Gastrocnemius medialis (tissue), 4 donors: ENCODE measurements at regions not wholly inside any gene's neighbourhood (a gene's known extent, or its start where the extent isn't known, plus 50 kb on each side); places are given as distances from the start of the nearest gene placed in this dataset.

Experiments
- POLR2A ChIP-seq, 2 donors: fragments of 450-650 bp; IDR thresholded peaks; one replicate each; pipeline ENCODE4 v1.6.1; 2017; ENCODE audit warnings: antibody characterized with exemption in 2 of 2, mild to moderate bottlenecking in 2 of 2, moderate library complexity in 2 of 2
- TF ChIP-seq, protein P1 (sequence below), 5 experiments: fragments of 450-650 bp in 3 of 5; fragments of 200-600 bp in 2 of 5; sonication (generic) in 2 of 5; IDR thresholded peaks in 4 of 5; conservative IDR thresholded peaks in 1 of 5; 1 replicate in 4 of 5; 2 replicates in 1 of 5; pipeline ENCODE4 v1.5.1; 2016 to 2019; ENCODE audit warnings: antibody characterized with exemption in 5 of 5, mild to moderate bottlenecking in 3 of 5, moderate library complexity in 3 of 5

GRCh38 chr18:61953641-61954040 is 60.8 kb upstream of the RNF152 start:
- TF ChIP-seq, protein P1, sequence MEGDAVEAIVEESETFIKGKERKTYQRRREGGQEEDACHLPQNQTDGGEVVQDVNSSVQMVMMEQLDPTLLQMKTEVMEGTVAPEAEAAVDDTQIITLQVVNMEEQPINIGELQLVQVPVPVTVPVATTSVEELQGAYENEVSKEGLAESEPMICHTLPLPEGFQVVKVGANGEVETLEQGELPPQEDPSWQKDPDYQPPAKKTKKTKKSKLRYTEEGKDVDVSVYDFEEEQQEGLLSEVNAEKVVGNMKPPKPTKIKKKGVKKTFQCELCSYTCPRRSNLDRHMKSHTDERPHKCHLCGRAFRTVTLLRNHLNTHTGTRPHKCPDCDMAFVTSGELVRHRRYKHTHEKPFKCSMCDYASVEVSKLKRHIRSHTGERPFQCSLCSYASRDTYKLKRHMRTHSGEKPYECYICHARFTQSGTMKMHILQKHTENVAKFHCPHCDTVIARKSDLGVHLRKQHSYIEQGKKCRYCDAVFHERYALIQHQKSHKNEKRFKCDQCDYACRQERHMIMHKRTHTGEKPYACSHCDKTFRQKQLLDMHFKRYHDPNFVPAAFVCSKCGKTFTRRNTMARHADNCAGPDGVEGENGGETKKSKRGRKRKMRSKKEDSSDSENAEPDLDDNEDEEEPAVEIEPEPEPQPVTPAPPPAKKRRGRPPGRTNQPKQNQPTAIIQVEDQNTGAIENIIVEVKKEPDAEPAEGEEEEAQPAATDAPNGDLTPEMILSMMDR (IDR thresholded peaks at IDR 0.05 in 4 of 5, conservative IDR thresholded peaks at IDR 0.05 in 1 of 5): no peak
- no peak for TF ChIP-seq POLR2A (IDR thresholded peaks at IDR 0.05)
